GM12878 (cell line): ENCODE measurements at regions not wholly inside any gene's neighbourhood (a gene's known extent, or its start where the extent isn't known, plus 50 kb on each side); places are given as distances from the start of the nearest gene placed in this dataset.

Source experiments
- ATAC-seq: fragments of 200-7000 bp; cut with Tn5 transposase; 3 replicates; pipeline ENCODE4 v1.9.1; 2020; ENCODE audit warnings: mild to moderate bottlenecking, moderate library complexity
- BruUV-seq: library from RNA; stranded (reverse); fragments of 400-500 nt; replicated peaks from 2 replicates; lab custom pipeline; 2021; lab: Mats Ljungman, UMichigan
- CTCF ChIA-PET: fragments of 300-600 bp; sonication (Branson Sonifier 250); formaldehyde crosslinking; extraction: SDS; loops from one replicate; lab custom pipeline; 2021; ENCODE audit warnings: inconsistent platforms; lab: Yijun Ruan, JAX
- POLR2A ChIA-PET: fragments of 350-600 bp; formaldehyde crosslinking; extraction: SDS; loops from one replicate; lab custom pipeline; 2021; ENCODE audit warnings: inconsistent platforms; lab: Charles Lee
- RAD21 ChIA-PET: fragments of 300-600 bp; sonication (Branson Sonifier 250); formaldehyde crosslinking; loops from one replicate; lab custom pipeline; 2023; ENCODE audit warnings: antibody characterized with exemption; ENCODE audit not compliant: unreplicated experiment; lab: Charles Lee
- SMC1A ChIA-PET: fragments of 300-600 bp; sonication (Branson Sonifier 250); formaldehyde crosslinking; loops from one replicate; lab custom pipeline; 2023; ENCODE audit not compliant: unreplicated experiment, uncharacterized antibody; lab: Charles Lee
- DNase-seq: peaks from one replicate; pipeline ENCODE4 v3.0.0-alpha.2; 2011; ENCODE audit warnings: low read depth, low spot score
- FAIRE-seq: peaks from 3 replicates; lab custom pipeline; 2011; peaks lifted over from hg19 to GRCh38; lab: Jason Lieb, UNC
- H2AFZ ChIP-seq: 2 replicates; pipeline ENCODE4 v1.6.0; 2011; ENCODE audit warnings: low read depth, low read length, control low read depth; ENCODE audit not compliant: control insufficient read depth
- H3K27ac ChIP-seq: 2 replicates; pipeline ENCODE4 v1.5.1; 2011; ENCODE audit warnings: control low read depth; ENCODE audit not compliant: control insufficient read depth, insufficient read depth
- H3K27me3 ChIP-seq, 2 experiments: replicated peaks in 1 of 2; 2 replicates each; pipeline versions ENCODE4 v1.6.0 to v1.6.1; 2011; ENCODE audit warnings: low read length in 1 of 2; ENCODE audit not compliant: control insufficient read depth in 2 of 2, insufficient read depth in 2 of 2
- H3K36me3 ChIP-seq, 2 experiments: 2 replicates each; pipeline ENCODE4 v1.5.1; 2011; ENCODE audit warnings: low read length in 1 of 2; ENCODE audit not compliant: control insufficient read depth in 2 of 2, insufficient read depth in 2 of 2
- H3K4me1 ChIP-seq: 2 replicates; pipeline ENCODE4 v1.6.1; 2011; ENCODE audit warnings: mild to moderate bottlenecking, low read length, moderate library complexity, mixed read lengths; ENCODE audit not compliant: control insufficient read depth, insufficient read depth
- H3K4me2 ChIP-seq: 2 replicates; pipeline ENCODE4 v1.6.0; 2011; ENCODE audit warnings: control low read depth; ENCODE audit not compliant: control insufficient read depth, insufficient read depth
- H3K4me3 ChIP-seq: fragments of 200-600 bp; sonication (generic); 2 replicates; pipeline ENCODE4 v1.5.1; 2016
- H3K79me2 ChIP-seq: 2 replicates; pipeline ENCODE4 v1.6.0; 2011; ENCODE audit warnings: low read length; ENCODE audit not compliant: control insufficient read depth, insufficient read depth
- H3K9ac ChIP-seq: 2 replicates; pipeline ENCODE4 v1.8.0; 2011; ENCODE audit warnings: low read length, control low read depth, mixed read lengths; ENCODE audit not compliant: control insufficient read depth, insufficient read depth
- H3K9me3 ChIP-seq: replicated peaks from 3 replicates; pipeline ENCODE4 v1.5.1; 2011; ENCODE audit warnings: mild to moderate bottlenecking, low read length; ENCODE audit not compliant: control insufficient read depth, insufficient read depth
- H4K20me1 ChIP-seq: 2 replicates; pipeline ENCODE4 v1.6.0; 2011; ENCODE audit not compliant: control insufficient read depth, insufficient read depth
- EZH2 ChIP-seq: IDR thresholded peaks from 2 replicates; pipeline ENCODE4 v1.6.1; 2012; ENCODE audit warnings: low read depth, mild to moderate bottlenecking, control low read depth, inconsistent platforms, low read length, borderline replicate concordance; ENCODE audit not compliant: control insufficient read depth
- TBL1XR1 ChIP-seq: IDR thresholded peaks from 2 replicates; pipeline ENCODE4 v1.6.1; 2012; ENCODE audit warnings: low read depth, low read length, improper control_type of control experiment
- WGBS: methylation state at CpG from one replicate; pipeline ENCODE4 v1.1.6; 2016; ENCODE audit warnings: low lambda C conversion rate; ENCODE audit not compliant: insufficient replicate concordance, insufficient coverage; ENCODE audit errors: missing lambda C conversion rate; 5-methylcytosine and 5-hydroxymethylcytosine counted together
- in situ Hi-C: fragments of 300-500 bp; cut with MboI; formaldehyde crosslinking; loops from 9 replicates; pipeline ENCODE4 v1.14.3; 2018; ENCODE audit warnings: mixed read lengths
- intact Hi-C: fragments of 100-400 bp; cut with micrococcal nuclease; formaldehyde crosslinking; loops from one replicate; pipeline ENCODE4 v1.14.2; 2022; ENCODE audit not compliant: unreplicated experiment
- TF ChIP-seq, protein P1 (sequence below), 3 experiments: IDR thresholded peaks in 2 of 3; conservative IDR thresholded peaks in 1 of 3; 2 replicates each; pipeline ENCODE4 v1.5.1; 2011; ENCODE audit warnings: low read depth in 3 of 3, low read length in 3 of 3, mild to moderate bottlenecking in 3 of 3, control low read depth in 2 of 3, moderate library complexity in 2 of 3, inconsistent platforms in 1 of 3, mixed read lengths in 1 of 3; ENCODE audit not compliant: control insufficient read depth in 2 of 3, insufficient read depth in 1 of 3; ENCODE audit errors: extremely low read depth in 1 of 3

DNA sequence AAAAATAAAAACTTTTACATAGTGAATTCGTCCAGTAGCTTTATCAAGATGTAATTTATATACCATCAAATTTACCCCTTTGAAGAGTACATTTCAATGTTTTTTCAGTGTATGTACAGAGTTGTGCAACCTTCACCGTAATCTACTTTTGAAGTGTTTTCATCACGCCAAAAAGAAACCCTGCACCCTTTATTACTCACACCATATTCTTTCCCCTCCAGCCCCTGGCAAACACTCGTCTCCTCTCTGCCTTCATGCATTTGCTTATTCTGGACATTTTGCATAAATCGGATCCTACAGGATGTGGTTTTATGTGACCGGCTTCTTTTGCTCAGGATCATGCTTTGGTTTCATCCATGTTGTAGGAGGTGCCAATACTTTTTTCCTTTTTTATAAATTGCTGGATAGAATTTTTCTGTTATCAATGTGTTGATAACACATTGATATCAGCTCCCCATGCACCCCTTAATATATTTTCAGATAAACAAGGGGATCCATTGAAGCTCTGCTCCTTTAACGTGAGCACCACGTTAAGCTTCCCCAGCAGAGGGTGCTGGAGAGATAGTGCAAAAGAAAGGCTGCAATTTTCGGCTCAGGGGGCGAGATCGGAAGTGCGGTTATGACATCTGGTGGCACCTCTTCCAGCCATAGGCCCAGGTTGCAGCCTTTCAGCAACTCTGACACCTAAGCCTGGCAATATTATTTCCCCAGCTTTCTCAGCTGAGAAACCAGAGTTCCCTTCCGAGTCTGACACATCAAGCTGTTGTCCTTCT, 100.1 kb upstream of the VCX3B start:
- CTCF ChIA-PET: interaction anchor here (0.7 to 2.0 kb wide), 12 partner anchors 10 to 377 kb away, joined by 3 to 7 read pairs (median 3); no protein-coding TSS in a partner anchor
- 27% methylated on average over 13 of the region's 13 CpGs for WGBS
- DNase-seq (no peak), ATAC-seq (peak; percentile 81), FAIRE-seq (no peak)
- SMC1A ChIA-PET: interaction anchor here (0.9 to 1.7 kb wide), 4 partner anchors 10 to 374 kb away, joined by 3 to 8 read pairs (median 3); no protein-coding TSS in a partner anchor
- Histone ChIP-seq H3K4me1 (no peaks in the 10 kb centered on the region), H3K36me3 (no peaks in the 10 kb centered on the region), H2AFZ (no peak overlapping the region), H3K79me2 (no peaks in the 10 kb centered on the region), H3K9me3 (no peaks in the 10 kb centered on the region), H3K27me3 (no peaks in the 10 kb centered on the region), H3K4me3 (no peak overlapping the region), H3K4me2 (no peak overlapping the region), H3K9ac (no peak overlapping the region), H4K20me1 (no peaks in the 10 kb centered on the region), H3K27ac (no peak overlapping the region)
- in situ Hi-C loops (no loop called here), intact Hi-C loops (loop anchor here (2.0 to 5.0 kb wide), 2 partner anchors 367 to 374 kb away; no protein-coding TSS in a partner anchor)
- POLR2A ChIA-PET: no interaction called here
- no peak for TF ChIP-seq EZH2
- TF ChIP-seq, protein P1, sequence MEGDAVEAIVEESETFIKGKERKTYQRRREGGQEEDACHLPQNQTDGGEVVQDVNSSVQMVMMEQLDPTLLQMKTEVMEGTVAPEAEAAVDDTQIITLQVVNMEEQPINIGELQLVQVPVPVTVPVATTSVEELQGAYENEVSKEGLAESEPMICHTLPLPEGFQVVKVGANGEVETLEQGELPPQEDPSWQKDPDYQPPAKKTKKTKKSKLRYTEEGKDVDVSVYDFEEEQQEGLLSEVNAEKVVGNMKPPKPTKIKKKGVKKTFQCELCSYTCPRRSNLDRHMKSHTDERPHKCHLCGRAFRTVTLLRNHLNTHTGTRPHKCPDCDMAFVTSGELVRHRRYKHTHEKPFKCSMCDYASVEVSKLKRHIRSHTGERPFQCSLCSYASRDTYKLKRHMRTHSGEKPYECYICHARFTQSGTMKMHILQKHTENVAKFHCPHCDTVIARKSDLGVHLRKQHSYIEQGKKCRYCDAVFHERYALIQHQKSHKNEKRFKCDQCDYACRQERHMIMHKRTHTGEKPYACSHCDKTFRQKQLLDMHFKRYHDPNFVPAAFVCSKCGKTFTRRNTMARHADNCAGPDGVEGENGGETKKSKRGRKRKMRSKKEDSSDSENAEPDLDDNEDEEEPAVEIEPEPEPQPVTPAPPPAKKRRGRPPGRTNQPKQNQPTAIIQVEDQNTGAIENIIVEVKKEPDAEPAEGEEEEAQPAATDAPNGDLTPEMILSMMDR (IDR thresholded peaks at IDR 0.05 in 2 of 3, conservative IDR thresholded peaks at IDR 0.05 in 1 of 3; ENCODE audit: control insufficient read depth in 2 of 3, extremely low read depth in 1 of 3, insufficient read depth in 1 of 3, low read depth in 3 of 3, low read length in 3 of 3): peak; percentile 19 to 35 (median 33); a peak in 4 of 6 replicates
- BruUV-seq: no TSS peak
- RAD21 ChIA-PET: interaction anchor here (0.8 to 1.0 kb wide), 2 partner anchors 374 to 377 kb away, joined by 3 to 4 read pairs; no protein-coding TSS in a partner anchor

DNA sequence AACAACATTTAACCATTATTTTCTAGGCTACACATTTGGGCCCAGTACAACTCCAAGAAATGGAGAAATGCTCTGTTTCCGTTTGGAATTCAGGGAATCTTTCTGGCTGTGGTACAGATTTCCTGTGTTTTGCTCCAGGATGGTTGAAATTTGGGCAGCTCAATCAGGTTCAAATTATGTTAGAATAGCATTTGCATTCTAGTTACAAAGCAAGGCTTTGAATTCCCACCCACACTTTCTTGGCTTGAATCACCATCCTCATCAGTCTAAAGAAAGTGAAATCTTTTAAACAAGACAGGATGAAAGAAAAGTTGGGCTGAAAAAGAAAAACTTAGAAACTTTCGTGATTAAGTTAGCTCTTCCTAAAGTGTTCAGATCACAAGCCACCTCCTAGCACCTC, 98.1 kb upstream of the VCX3B start:
- in situ Hi-C loops (no loop called here), intact Hi-C loops (no loop called here)
- ChIA-PET SMC1A (interaction anchor here (0.7 kb wide), 1 partner anchor 351 kb away, joined by 3 read pairs; no protein-coding TSS in a partner anchor), CTCF (no interaction called here), POLR2A (no interaction called here), RAD21 (interaction anchor here (1.0 kb wide), 1 partner anchor 9 kb away, joined by 3 read pairs; no protein-coding TSS in a partner anchor)
- H3K79me2 ChIP-seq: no peaks in the 10 kb centered on the region
- no peaks in the 10 kb centered on the region for H3K9me3 ChIP-seq
- H3K36me3 ChIP-seq: no peaks in the 10 kb centered on the region
- 7% methylated on average over 2 of the region's 2 CpGs for WGBS
- no peak for ATAC-seq
- TF ChIP-seq TBL1XR1: no peak
- FAIRE-seq: no peak
- no peaks in the 10 kb centered on the region for H3K4me1 ChIP-seq
- H3K27me3 ChIP-seq: no peaks in the 10 kb centered on the region
- BruUV-seq: no TSS peak
- H4K20me1 ChIP-seq: no peaks in the 10 kb centered on the region
- no peak overlapping the region for H2AFZ ChIP-seq
- H3K4me3 ChIP-seq: no peak overlapping the region
- H3K27ac ChIP-seq: no peak overlapping the region
- H3K9ac ChIP-seq: no peak overlapping the region
- DNase-seq: no peak
- H3K4me2 ChIP-seq: no peak overlapping the region
